ENCODE measurements at regions not wholly inside any gene's neighbourhood (a gene's known extent, or its start where the extent isn't known, plus 50 kb on each side); places are given as distances from the start of the nearest gene placed in this dataset.

- H2BK5ac ChIP-seq (ENCODE audit: low read length) = no peak overlapping the region
- H3K9ac ChIP-seq (ENCODE audit: low read length) = no peak overlapping the region
- no peak overlapping the region for H3K4me3 ChIP-seq (ENCODE audit: low read length)
- H2BK15ac ChIP-seq (replicated peaks; ENCODE audit: low read depth) = no peak overlapping the region
- H3K27me3 ChIP-seq (ENCODE audit: insufficient read depth, low read length, poor library complexity) = no peaks in the 10 kb centered on the region
- H3K4me2 ChIP-seq (ENCODE audit: low read length) = no peak overlapping the region
- H2BK120ac ChIP-seq (ENCODE audit: low read depth, low read length) = no peak overlapping the region
- no peak overlapping the region for H3K27ac ChIP-seq (ENCODE audit: low read depth, low read length)
- no peak overlapping the region for H3K18ac ChIP-seq (ENCODE audit: low read length)
- DNase-seq = no peak
- H3K56ac ChIP-seq (ENCODE audit: low read length) = no peak overlapping the region
- H3K23ac ChIP-seq (ENCODE audit: low read length) = no peak overlapping the region
- WGBS (ENCODE audit: extremely low coverage, insufficient coverage, low lambda C conversion rate) = no CpG with 5 or more reads among the region's 1 CpG
- H2AK5ac ChIP-seq (ENCODE audit: low read length) = no peak overlapping the region
- H3K79me2 ChIP-seq (ENCODE audit: control insufficient read depth, insufficient read depth, low read length) = no peaks in the 10 kb centered on the region
- H3K4ac ChIP-seq (ENCODE audit: low read depth, low read length) = no peak overlapping the region
- no peaks in the 10 kb centered on the region for H3K36me3 ChIP-seq (ENCODE audit: control insufficient read depth, insufficient read depth, low read length)
- no peak overlapping the region for H4K5ac ChIP-seq (ENCODE audit: low read length)
- no peak overlapping the region for H4K8ac ChIP-seq (ENCODE audit: low read depth, low read length)
- H3K79me1 ChIP-seq (ENCODE audit: low read length) = no peaks in the 10 kb centered on the region
- H3K4me1 ChIP-seq (ENCODE audit: control insufficient read depth, low read depth, low read length) = no peaks in the 10 kb centered on the region
These were observed 288.2 kb downstream of the BCL2 start for GRCh38 chr18:63031375-63031774.

Data from mesendoderm (in vitro differentiated cells).